Activated CD8-positive, alpha-beta memory T cell treated with anti-CD3 and anti-CD28 coated beads for 36 hours (primary cell): ENCODE measurements at regions not wholly inside any gene's neighbourhood (a gene's known extent, or its start where the extent isn't known, plus 50 kb on each side); places are given as distances from the start of the nearest gene placed in this dataset.
"Not testable (repeated sequence)": the region's sequence is repeated elsewhere in the genome, so short reads cannot be mapped to it uniquely, and the experiment has no call there.

ENCODE experiments used
- CTCF ChIA-PET: fragments of 350-600 bp; sonication (Branson Sonifier 250); formaldehyde crosslinking; loops from one replicate; lab custom pipeline; 2021; ENCODE audit warnings: antibody characterized with exemption; lab: Charles Lee
- POLR2A ChIA-PET: fragments of 350-600 bp; sonication (Branson Sonifier 250); formaldehyde crosslinking; loops from one replicate; lab custom pipeline; 2021; ENCODE audit warnings: antibody characterized with exemption; lab: Charles Lee

- CTCF ChIA-PET: not testable (repeated sequence)
Measured at GRCh38 chr16:18159185-18159584, 177.4 kb downstream of the NPIPA8 start.

GRCh38 chr16:18157854-18158253 is 178.7 kb downstream of the NPIPA8 start:
- POLR2A ChIA-PET, CTCF ChIA-PET: not testable (repeated sequence)

More at GRCh38 chr16:18159185-18159584, 177.4 kb downstream of the NPIPA8 start:
- POLR2A ChIA-PET: not testable (repeated sequence)

DNA sequence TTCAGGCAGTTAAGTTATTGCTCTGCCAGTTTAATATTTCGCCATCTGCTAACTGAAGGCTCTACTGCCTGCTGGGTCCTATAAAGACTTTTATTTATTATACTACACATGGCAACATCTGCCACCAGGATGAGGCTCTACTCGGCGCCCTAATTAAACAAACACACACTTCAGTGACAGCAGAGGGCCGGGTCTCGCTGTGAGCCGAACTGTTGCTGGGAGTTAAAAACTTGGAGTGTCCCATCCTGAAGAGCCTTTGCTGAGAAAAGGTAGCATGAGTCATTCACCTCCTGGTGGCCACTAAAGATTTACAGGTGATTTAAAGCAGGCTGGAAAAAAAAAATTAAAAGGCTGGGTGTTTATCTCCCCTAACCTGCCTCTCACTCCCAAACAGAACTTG is 183.7 kb downstream of the NPIPA8 start:
- CTCF ChIA-PET, POLR2A ChIA-PET: not testable (repeated sequence)

GRCh38 chr16:18148132-18148531 is 188.4 kb downstream of the NPIPA8 start:
- POLR2A ChIA-PET, CTCF ChIA-PET: not testable (repeated sequence)

DNA sequence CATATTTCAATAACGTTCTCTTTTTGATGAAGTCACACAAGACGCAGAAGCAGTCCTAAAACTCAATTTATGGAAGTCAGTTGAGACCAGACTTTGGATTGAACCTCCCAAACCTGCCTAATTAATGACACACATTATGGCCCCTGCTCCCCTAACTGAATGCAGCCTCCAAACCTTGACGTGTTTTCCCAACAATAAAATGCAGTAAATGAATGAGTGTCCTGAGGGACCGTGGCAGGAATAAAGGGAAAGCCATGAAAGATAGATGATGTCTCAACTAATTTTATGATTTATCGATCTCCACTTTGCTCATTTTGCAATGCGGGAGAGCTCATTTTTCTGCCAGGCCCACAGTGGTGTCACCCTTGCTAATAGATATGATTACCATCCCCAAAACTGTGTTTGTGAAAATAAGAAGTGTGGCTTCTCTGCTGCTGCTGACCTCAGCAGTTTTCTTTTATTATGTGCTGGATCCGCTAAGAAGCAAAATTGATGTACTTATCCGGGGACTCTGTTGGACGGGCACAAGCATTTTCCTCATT is 189.9 kb downstream of the NPIPA8 start:
- CTCF ChIA-PET, POLR2A ChIA-PET: not testable (repeated sequence)

DNA sequence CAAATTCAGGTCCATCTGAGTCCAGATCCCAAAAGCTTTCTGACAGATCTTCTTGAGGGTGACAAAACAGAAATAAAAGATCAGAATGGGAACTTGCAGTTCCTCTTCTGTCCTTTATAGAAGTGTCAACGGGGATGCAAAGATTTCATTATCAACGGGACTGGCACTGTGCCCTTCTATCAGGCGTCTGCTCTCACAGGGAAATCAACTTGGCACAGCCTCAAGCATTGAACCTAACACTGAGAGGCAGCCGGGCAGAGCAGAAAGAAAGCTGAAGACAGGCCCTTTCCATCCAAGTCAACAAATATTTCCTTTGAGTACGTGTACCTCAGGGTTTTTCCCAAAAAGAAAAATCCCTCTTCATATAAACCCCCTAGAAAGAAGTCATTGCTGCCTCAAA is 194.5 kb downstream of the NPIPA8 start:
- POLR2A ChIA-PET, CTCF ChIA-PET: not testable (repeated sequence)

- POLR2A ChIA-PET, CTCF ChIA-PET: not testable (repeated sequence)
Measured at GRCh38 chr16:18136288-18136687, 200.2 kb downstream of the NPIPA8 start.

DNA sequence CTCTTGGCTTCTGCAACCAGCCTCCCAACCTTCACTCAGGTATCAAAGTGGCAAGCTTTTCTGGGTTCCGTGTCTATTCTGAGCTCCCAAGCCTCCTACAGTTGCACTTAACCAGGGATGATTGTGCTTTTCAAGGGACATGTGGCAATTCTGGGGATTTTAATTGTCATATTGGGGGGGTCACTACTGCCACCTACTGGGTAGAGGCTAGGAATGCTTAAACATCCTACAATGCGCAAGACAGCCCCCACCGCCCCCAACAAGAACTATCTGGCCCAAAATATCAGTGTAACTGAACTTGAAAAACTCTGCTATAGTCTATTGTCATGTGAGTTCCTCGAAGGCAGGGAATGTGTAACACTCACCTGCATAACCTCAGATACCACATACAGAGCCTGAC is 201.5 kb downstream of the NPIPA8 start:
- POLR2A ChIA-PET, CTCF ChIA-PET: not testable (repeated sequence)

GRCh38 chr16:18131587-18131986 is 204.9 kb downstream of the NPIPA8 start:
- POLR2A ChIA-PET, CTCF ChIA-PET: not testable (repeated sequence)

GRCh38 chr16:18130478-18131120 is 205.9 kb downstream of the NPIPA8 start:
- CTCF ChIA-PET, POLR2A ChIA-PET: not testable (repeated sequence)

GRCh38 chr16:18127033-18127432 is 209.5 kb downstream of the NPIPA8 start:
- CTCF ChIA-PET, POLR2A ChIA-PET: not testable (repeated sequence)

DNA sequence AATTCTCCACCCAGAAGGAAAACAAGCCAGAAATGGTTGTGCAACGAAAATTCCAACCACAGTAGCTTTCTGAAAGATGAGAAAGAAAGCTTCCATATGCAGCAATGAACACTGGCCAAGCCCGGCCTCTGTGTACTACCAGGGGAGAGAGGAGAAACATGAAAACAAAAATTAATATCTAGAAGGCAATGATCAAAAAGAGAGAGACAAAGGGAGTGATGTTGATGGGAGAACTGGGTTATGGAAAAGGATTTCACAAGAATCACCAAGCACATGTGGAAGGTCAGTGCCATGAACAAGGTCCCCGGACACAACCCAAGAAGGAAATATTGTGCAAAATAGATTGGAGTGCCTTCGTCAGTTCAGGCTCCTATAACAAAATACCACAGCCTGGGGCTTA is 217.4 kb downstream of the NPIPA8 start:
- CTCF ChIA-PET, POLR2A ChIA-PET: not testable (repeated sequence)

GRCh38 chr16:18118684-18119083 is 217.9 kb downstream of the NPIPA8 start:
- POLR2A ChIA-PET: not testable (repeated sequence)

GRCh38 chr16:18118071-18118470 is 218.5 kb downstream of the NPIPA8 start:
- POLR2A ChIA-PET, CTCF ChIA-PET: not testable (repeated sequence)

More at GRCh38 chr16:18118684-18119083, 217.9 kb downstream of the NPIPA8 start:
- CTCF ChIA-PET: not testable (repeated sequence)

- CTCF ChIA-PET: interaction anchor here (0.6 kb wide), 1 partner anchor 1132 kb away, joined by 3 read pairs; no protein-coding TSS in a partner anchor
- POLR2A ChIA-PET: not testable (repeated sequence)
Measured at GRCh38 chr16:18104412-18104811, 232.1 kb downstream of the NPIPA8 start.

DNA sequence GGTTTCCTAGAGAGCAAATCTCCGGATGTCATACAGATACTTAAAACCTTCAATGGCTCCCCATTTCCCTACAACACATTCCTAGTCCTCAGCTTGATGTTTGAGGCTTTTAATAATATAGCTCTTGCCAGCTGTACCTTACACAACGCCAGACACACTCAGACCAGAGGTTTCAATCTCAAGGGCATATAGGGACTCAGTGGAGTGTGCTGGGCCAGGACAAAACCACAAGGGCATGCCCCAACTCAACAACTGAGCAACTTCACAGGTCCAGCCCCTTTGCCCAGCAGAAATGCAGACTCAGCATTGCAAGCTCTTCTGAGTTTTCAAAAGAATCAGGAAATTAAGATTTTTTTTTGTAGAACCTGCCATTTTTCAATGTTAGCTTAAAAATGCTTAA is 235.5 kb downstream of the NPIPA8 start:
- CTCF ChIA-PET, POLR2A ChIA-PET: not testable (repeated sequence)

DNA sequence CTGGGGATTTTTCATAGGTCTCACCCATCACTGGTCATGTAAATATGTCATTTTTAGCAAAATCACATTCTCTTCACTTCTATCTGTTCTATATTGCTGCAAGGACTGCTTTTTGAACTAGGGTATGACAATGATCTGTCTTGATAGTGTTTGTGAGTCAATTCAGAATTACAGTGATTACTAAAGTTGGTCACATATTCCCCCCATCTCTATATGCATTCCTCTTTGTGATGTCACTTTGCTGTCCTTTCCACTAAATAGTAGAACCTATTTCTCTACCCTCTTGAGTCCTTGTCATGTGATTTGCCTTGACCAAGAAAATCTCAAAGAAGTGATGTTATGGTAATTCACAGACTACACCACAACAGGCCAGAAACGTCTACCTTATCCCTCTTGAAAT is 243.9 kb downstream of the NPIPA8 start:
- CTCF ChIA-PET, POLR2A ChIA-PET: not testable (repeated sequence)

- POLR2A ChIA-PET, CTCF ChIA-PET: not testable (repeated sequence)
Measured at GRCh38 chr16:18080658-18081363, 255.7 kb downstream of the NPIPA8 start.

DNA sequence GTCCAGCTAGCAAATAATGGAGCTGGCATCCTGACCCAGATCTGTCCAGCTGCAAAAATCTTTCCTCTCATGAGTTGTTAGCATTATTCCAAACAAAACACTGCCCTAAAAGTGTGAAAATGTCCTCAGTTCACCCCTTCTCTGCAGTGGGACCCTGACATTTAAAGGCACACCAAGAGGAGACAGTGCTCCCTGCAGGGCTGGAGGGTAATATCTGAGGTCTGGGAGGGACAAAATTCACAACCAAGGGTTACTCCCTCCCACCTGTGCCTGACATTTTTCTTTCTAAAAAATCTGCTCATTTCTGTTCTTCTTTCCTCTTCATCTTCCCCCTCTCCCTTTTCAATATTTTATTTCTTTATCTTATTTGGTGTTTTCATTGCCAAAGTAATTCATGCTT is 258.6 kb downstream of the NPIPA8 start:
- CTCF ChIA-PET, POLR2A ChIA-PET: not testable (repeated sequence)

DNA sequence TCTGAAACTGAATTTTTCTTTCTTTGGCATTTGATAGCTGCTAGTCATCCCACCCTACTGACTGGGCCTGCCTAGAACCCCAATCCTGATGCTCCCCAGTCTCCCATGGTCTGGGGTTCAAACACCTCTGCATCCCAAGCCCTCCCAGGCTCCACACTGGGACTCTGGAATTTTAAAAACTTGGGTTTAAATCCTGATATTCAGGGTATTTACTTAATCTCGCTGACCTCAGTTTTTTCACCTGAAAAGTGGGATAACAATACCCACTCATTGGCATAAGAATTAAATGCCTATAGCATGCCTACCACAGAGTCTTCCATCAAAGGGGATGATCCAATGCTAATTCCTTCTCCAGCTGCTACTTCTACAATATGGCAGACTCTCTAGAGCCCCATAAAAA is 264.4 kb downstream of the NPIPA8 start:
- CTCF ChIA-PET: no interaction called here
- POLR2A ChIA-PET: no interaction called here

- CTCF ChIA-PET: no interaction called here
- POLR2A ChIA-PET: no interaction called here
Measured at GRCh38 chr16:18069683-18070082, 266.9 kb downstream of the NPIPA8 start.
